ENCODE measurements at regions not wholly inside any gene's neighbourhood (a gene's known extent, or its start where the extent isn't known, plus 50 kb on each side); places are given as distances from the start of the nearest gene placed in this dataset.

- DNase-seq, result no peak
Observed at GRCh38 chr2:133667968-133668367, 99.7 kb upstream of the NCKAP5 start.

- DNase-seq, result no peak
Observed at GRCh38 chr2:133668547-133668946, 100.3 kb upstream of the NCKAP5 start.

GRCh38 chr2:133673305-133673905 is 105.1 kb upstream of the NCKAP5 start:
- no peak for DNase-seq

- no peak for DNase-seq
Observed at GRCh38 chr2:133674066-133674432, 105.8 kb upstream of the NCKAP5 start.

- DNase-seq, result peak; percentile 8
Observed at GRCh38 chr2:133674433-133675331, 106.4 kb upstream of the NCKAP5 start.

GRCh38 chr2:133676392-133677130 is 108.3 kb upstream of the NCKAP5 start:
- no peak for DNase-seq

GRCh38 chr2:133680343-133681049 is 112.2 kb upstream of the NCKAP5 start:
- DNase-seq, result no peak

GRCh38 chr2:133682347-133682746 is 114.1 kb upstream of the NCKAP5 start:
- no peak for DNase-seq

GRCh38 chr2:133682906-133683305 is 114.6 kb upstream of the NCKAP5 start:
- no peak for DNase-seq

- DNase-seq, result no peak
Observed at GRCh38 chr2:133685636-133686215, 117.5 kb upstream of the NCKAP5 start.

- no peak for DNase-seq
Observed at GRCh38 chr2:133690780-133691179, 122.5 kb upstream of the NCKAP5 start.

GRCh38 chr2:133691336-133691735 is 123.1 kb upstream of the NCKAP5 start:
- no peak for DNase-seq

- DNase-seq, result no peak
Observed at GRCh38 chr2:133705287-133705686, 137.0 kb upstream of the NCKAP5 start.

GRCh38 chr2:133710613-133711012 is 142.3 kb upstream of the NCKAP5 start:
- no peak for DNase-seq

GRCh38 chr2:133711201-133711600 is 142.9 kb upstream of the NCKAP5 start:
- DNase-seq, result no peak

- no peak for DNase-seq
Observed at GRCh38 chr2:133711806-133712205, 143.5 kb upstream of the NCKAP5 start.

GRCh38 chr2:133712369-133712768 is 144.1 kb upstream of the NCKAP5 start:
- DNase-seq, result no peak

- DNase-seq, result no peak
Observed at GRCh38 chr2:133713049-133713580, 144.9 kb upstream of the NCKAP5 start.

GRCh38 chr2:133716166-133716565 is 147.9 kb upstream of the NCKAP5 start:
- DNase-seq, result no peak

GRCh38 chr2:133717497-133717896 is 149.2 kb upstream of the NCKAP5 start:
- no peak for DNase-seq

- no peak for DNase-seq
Observed at GRCh38 chr2:133718688-133719201, 150.5 kb upstream of the NCKAP5 start.

- DNase-seq, result no peak
Observed at GRCh38 chr2:133720429-133720828, 152.2 kb upstream of the NCKAP5 start.
